ENCODE measurements at regions not wholly inside any gene's neighbourhood (a gene's known extent, or its start where the extent isn't known, plus 50 kb on each side); places are given as distances from the start of the nearest gene placed in this dataset.

- no peak for TF ChIP-seq POLR2A (IDR thresholded peaks at IDR 0.05; ENCODE audit: low read depth, low read length)
- no peak for TF ChIP-seq POLR2AphosphoS5 (IDR thresholded peaks at IDR 0.05; ENCODE audit: low read depth, low read length)
- TF ChIP-seq TAF1 (IDR thresholded peaks at IDR 0.05; ENCODE audit: low read depth, low read length) = no peak
Observed at GRCh38 chr5:74314906-74315305, 325.6 kb downstream of the ENC1 start.

All from GM12891 (cell line).